ENCODE measurements at regions not wholly inside any gene's neighbourhood (a gene's known extent, or its start where the extent isn't known, plus 50 kb on each side); places are given as distances from the start of the nearest gene placed in this dataset.
"Not testable (repeated sequence)": the region's sequence is repeated elsewhere in the genome, so short reads cannot be mapped to it uniquely, and the experiment has no call there.

DNA sequence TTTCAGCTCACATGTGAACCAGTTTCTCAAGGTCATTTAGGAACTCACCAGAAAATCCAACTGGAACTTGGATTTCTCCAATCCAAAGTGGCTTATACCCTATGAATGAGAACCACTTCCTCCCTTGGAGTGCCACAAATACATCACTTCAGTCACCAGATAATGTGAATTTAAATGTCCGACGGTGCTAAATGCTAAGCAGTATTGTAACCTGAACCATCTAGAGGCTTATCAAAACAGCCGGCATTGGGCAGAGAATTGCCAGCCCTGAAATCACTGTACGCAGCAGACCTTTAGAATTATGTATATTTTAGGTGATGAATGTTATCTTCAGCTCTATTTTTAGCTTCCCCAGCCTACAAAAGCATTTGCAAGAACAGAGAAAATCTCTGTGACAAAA lies 76.8 kb upstream of the COX20 start:
- FAIRE-seq (no peak), DNase-seq (ENCODE audit: low spot score in 2 of 2) (no peak)

DNA sequence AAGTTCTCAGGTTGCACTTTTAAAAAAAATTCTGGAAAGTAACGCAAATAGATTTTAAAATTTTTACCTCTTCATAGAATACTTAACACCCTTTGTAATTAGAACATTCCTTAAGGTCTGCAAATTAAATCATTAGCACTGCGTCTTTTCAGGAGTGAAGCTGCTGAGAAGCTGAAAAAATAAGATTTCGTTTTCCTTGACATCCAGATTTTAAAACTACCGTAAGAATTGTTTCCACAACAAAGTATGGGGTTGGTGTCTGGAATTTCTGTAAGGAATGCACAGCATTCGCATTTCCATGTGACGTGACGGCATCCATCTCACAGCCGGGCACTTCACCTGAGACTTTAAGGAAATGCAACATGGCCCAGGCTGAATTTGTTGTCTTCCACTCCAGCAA lies 76.3 kb upstream of the COX20 start:
- FAIRE-seq = no peak

DNA sequence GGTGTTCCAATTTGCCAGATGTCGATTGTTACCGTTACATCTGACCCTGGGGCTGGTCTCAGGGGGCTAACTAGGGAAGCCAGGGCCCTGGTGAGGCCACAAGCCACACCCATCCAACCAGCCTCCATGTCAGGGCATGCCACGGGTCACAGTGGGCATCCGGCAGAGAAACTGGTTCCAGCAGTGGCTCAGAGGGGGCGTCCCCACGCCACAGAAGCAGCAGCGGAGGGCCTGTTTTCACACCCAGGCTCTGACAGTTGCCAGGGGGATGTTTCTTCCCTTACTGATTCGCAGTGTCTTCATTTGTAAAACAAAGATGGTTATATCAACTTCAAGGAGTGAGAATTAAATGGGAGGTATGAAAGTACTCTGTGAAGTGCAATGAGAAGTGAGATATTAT lies 75.0 kb upstream of the COX20 start:
- DNase-seq (ENCODE audit: low spot score in 2 of 2) = no peak
- FAIRE-seq = no peak

More for the DNA sequence above, 76.3 kb upstream of the COX20 start:
- no peak for DNase-seq (ENCODE audit: low spot score in 2 of 2)

DNA sequence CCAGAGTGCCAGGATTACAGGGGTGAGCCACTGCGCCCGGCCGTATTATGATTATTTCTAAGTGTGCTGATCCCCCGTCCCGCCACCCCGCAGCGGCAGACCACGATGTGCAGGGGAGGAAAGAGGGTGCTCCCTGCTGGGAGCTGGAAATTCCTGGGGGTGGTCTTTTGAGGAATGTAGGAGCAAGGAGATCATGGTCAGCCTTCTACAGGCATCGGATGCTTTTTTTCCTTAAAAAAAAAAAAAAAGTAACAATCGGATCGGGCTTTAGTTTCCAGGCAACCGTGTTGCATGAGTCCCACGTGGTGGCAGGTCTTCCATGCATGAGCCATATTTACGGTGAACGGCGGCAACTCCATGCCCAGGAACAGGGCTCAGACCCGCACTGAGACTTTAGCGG lies 74.2 kb upstream of the COX20 start:
- FAIRE-seq (no peak), DNase-seq (ENCODE audit: low spot score in 2 of 2) (no peak)

DNA sequence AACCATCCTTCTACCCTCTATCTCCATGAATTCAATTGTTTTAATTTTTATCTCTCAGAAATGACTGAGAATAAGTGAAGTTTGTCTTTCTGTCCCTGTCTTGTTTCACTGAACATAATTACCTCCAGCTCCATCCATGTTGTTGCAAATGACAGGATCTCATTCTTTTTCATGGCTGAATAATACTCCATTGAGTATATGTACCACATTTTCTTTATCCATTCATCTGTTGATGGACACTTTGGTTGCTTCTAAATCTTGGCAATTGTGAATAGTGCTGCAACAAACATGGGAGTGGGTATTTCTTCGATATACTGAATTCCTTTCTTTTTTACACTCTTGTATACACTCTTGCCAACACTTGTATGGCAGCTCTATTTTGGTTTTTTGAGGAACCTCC lies 72.8 kb upstream of the COX20 start:
- FAIRE-seq = no peak

DNA sequence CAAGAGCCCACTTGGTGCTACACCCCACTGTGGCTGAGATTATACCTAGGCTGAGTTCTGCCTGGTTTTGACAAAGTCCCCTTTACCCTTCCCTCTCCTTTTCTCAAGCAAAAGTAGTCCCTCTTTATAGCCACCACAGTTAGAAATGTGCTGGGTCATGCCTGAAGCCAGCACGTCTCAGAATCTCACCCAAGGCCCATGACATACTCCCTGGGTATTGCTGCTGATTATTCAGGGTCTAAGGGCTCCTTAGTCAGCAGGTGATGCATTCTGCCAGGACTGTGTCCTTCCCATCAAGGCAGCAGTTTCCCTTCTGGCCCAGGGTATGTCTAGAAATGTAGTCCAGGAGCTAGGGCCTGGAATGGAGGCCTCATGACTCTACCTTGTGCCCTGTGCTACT lies 67.3 kb upstream of the COX20 start:
- DNase-seq (ENCODE audit: low spot score in 2 of 2) (no peak), FAIRE-seq (no peak)

More for the DNA sequence above, 72.8 kb upstream of the COX20 start:
- no peak for DNase-seq (ENCODE audit: low spot score in 2 of 2)

DNA sequence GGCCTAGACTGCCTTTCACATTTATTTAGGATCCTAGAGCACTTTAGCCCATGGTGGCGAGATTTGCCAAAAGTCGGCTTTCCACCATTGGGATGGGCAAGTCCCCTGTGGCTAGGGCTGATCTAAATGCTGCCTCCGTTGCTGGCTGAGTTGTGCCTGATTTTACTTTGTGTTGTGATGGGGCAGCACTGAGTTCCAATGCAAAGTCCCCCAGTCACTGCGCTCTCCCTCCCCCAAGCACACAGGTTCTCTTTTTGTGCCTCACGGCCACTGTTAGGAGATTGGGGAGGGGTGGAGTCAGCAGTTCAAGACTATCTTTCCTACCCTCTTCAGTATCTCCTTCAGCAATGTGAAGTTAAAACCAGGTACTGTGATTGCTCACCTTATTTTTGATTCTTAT lies 66.7 kb upstream of the COX20 start:
- DNase-seq (ENCODE audit: low spot score in 2 of 2) (no peak), FAIRE-seq (no peak)

DNA sequence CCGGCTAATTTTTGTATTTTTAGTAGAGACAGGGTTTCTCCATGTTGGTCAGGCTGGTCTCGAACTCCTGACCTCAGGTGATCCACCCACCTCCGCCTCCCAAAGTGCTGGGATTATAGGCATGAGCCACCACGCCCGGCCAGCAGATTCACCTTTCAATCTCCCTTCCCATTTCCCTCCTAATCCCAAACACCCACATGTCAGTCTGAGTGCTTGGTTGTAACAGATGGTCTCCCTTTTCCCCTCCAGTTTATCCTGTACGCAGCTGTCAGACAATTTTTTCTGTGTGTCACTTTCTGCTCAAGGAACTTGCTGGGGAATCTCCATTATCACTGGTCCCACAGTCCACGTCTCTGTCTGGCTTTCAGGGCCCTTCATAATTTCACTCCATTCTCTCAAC lies 64.9 kb upstream of the COX20 start:
- FAIRE-seq; DNase-seq (ENCODE audit: low spot score in 2 of 2): not testable (repeated sequence)

DNA sequence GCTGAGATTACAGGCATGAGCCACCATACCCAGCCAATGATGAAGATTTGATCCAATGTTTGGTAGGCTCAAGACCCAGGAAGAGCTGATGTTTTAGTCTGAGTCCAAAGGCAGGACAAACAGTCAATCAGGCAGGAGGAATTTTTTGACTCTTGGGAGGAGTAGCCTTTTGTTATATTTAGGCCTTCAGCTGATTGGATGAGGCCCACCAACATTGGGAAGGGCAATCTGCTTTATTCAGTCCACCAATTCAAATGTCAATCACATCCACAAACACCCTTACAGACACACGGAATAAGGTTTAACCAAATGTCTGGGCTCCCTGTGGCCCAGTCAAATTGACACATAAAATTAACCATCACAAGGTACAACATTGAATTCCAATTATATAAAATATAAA lies 61.9 kb upstream of the COX20 start:
- DNase-seq (ENCODE audit: low spot score in 2 of 2) = no peak
- no peak for FAIRE-seq

DNA sequence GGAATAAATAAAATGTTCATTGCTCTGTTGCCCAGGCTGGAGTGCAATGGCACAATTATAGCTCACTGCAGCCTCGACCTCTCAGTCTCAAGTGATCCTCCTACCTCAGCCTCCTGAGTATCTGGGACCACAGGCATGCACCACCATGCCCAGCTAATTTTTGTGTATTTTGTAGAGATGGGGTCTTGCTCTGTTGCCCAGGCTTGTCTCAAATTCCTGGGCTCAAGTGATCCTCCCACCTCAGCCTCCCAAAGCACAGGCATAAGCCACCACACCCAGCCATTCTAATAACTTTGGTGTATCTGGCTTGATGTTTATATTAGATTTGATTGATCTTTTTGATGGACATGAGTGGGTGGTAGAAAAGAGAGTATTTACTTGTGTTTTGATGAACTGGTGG lies 58.7 kb upstream of the COX20 start:
- DNase-seq (ENCODE audit: low spot score in 2 of 2); FAIRE-seq: not testable (repeated sequence)

DNA sequence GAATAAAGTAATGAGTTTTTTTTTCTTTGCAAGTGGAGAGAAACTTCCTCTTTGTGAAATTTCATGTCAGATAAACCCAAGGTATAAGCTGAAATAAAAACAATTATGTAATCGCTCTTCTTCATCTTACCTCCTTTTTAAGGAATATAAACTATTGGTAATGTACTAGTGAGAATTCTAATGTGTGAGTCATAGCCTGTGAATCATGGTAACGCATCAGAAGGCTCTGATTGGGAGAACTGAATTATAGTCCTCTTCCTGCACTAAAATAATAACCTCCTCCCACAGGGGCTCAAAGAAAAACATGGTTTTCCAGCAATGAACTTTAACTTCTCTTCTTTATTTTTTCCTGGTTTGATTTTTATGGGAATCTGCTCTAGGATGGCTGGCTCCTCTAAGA lies 57.1 kb upstream of the COX20 start:
- DNase-seq (ENCODE audit: low spot score in 2 of 2) (peak in 1 of 2 donors; percentile 26), FAIRE-seq (no peak)

DNA sequence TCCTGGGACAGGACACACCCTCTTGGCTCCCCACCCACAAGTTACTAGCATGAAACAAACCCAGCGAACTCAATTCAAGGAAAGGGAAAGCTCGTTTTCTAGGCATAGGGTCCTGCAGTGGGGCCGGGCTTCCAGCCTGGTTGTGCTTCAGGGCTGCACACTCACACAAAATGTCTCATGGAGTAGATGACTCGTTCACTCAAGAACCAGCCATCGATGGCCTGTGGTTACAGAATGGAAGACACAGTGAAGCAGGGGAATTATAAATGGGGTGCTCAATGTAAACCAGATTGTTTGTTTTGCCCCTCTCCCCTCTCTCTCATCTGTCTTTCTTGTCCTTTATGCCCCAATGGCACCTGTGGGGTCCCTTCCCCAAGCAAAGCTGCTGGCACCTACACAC lies 56.0 kb upstream of the COX20 start:
- FAIRE-seq (no peak), DNase-seq (ENCODE audit: low spot score in 2 of 2) (no peak)

DNA sequence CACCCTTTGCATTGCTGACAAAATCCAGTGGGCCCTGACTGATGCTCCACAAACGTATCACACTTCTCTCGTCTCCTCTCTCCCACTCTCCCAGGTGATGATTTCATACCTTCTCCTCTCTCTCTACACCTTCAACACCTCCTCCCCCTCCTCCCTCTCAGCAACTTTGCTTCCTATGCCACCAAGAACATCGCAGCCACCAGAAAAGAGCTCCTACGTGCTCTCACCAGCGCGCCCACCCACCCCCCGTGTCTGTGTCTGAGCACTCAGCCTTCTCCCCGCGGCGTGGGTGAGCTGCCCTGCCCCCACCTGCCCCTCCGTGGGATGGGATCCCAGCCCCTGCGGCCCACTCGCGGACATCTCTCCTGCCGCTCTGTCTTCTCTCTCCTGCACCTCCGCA lies 55.1 kb upstream of the COX20 start:
- FAIRE-seq = no peak
- DNase-seq (ENCODE audit: low spot score in 2 of 2) = no peak

DNA sequence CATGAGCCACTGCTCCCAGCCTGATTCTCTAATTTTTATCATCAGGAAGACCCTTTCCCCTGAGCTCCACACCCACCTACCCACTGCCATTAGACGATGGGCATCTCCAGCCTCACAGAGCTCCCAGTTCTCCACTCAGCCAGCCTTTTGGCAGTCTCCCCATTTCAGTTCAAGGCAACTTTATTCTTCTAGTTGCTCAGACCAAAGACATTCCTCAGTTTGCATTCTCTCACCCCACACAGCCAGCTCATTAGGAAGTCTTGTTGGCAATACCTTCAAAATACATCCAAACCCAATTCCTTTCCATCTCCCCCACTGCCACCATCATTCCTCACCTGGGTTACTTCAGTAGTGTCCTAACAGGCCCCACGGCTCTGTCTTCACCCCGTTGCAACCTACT lies 53.4 kb upstream of the COX20 start:
- FAIRE-seq (no peak), DNase-seq (ENCODE audit: low spot score in 2 of 2) (no peak)

DNA sequence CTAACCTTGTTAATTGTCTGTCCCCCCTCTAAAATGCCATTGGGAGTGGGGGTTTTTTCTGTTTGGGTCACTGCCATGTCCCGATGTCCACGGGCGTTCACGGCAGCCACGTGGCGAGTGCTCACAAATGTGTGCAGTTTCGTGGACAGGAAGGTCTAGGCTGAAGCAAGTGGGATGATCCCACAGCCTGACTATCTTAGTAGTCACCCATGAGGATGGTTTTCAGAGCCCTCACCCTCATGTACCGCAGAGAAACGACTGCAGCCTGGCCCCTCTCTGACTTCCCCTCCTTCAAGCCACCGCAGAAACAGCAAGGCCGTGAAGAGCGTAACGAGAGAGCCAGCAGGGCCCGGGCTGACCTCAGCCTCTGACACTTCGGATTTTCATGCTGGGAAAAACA lies 52.3 kb upstream of the COX20 start:
- FAIRE-seq (no peak), DNase-seq (ENCODE audit: low spot score in 2 of 2) (no peak)

All from frontal cortex (tissue), 3 donors.